IMR-90 (cell line): ENCODE measurements at regions not wholly inside any gene's neighbourhood (a gene's known extent, or its start where the extent isn't known, plus 50 kb on each side); places are given as distances from the start of the nearest gene placed in this dataset.

Experiments
- ATAC-seq: fragments of 200-7000 bp; cut with Tn5 transposase; 2 replicates; pipeline ENCODE4 v1.9.1; 2020; ENCODE audit warnings: low read depth, mild to moderate bottlenecking, moderate library complexity
- BruUV-seq: library from RNA; stranded (reverse); fragments of 400-500 nt; replicated peaks from 2 replicates; lab custom pipeline; 2021; lab: Mats Ljungman, UMichigan
- CTCF ChIA-PET: fragments of 300-600 bp; formaldehyde crosslinking; extraction: SDS; loops from one replicate; lab custom pipeline; 2021; ENCODE audit warnings: antibody characterized with exemption; lab: Yijun Ruan, JAX
- POLR2A ChIA-PET: fragments of 300-600 bp; sonication (Branson Sonifier 250); formaldehyde crosslinking; loops from one replicate; lab custom pipeline; 2022; ENCODE audit warnings: antibody characterized with exemption; ENCODE audit not compliant: unreplicated experiment; lab: Charles Lee
- DNase-seq: peaks from one replicate; pipeline ENCODE4 v3.0.0; 2013
- H2AFZ ChIP-seq: replicated peaks from 2 replicates; pipeline ENCODE3; 2013; ENCODE audit warnings: low read length, mild to moderate bottlenecking; ENCODE audit not compliant: poor library complexity
- H2AK5ac ChIP-seq: 2 replicates; pipeline ENCODE4 v1.6.1; 2013; ENCODE audit warnings: low read depth, low read length, inconsistent platforms
- H2AK9ac ChIP-seq: replicated peaks from 2 replicates; pipeline ENCODE3; 2013; ENCODE audit warnings: mild to moderate bottlenecking, low read depth, low read length, moderate library complexity; ENCODE audit not compliant: poor library complexity
- H2BK120ac ChIP-seq: 2 replicates; pipeline ENCODE4 v1.6.1; 2013; ENCODE audit warnings: low read depth, low read length, inconsistent platforms
- H2BK15ac ChIP-seq: 3 replicates; pipeline ENCODE4 v1.6.1; 2013; ENCODE audit warnings: low read depth, low read length, inconsistent platforms
- H2BK20ac ChIP-seq: 2 replicates; pipeline ENCODE4 v1.6.1; 2013; ENCODE audit warnings: low read depth, mild to moderate bottlenecking, inconsistent platforms, low read length, moderate library complexity
- H2BK5ac ChIP-seq: 2 replicates; pipeline ENCODE4 v1.6.1; 2013; ENCODE audit warnings: mild to moderate bottlenecking, low read depth, low read length, inconsistent platforms; ENCODE audit not compliant: poor library complexity, severe bottlenecking
- H3K14ac ChIP-seq: replicated peaks from 2 replicates; pipeline ENCODE4 v1.6.1; 2013; ENCODE audit warnings: low read depth, low read length, inconsistent platforms
- H3K18ac ChIP-seq: 2 replicates; pipeline ENCODE4 v1.6.1; 2013; ENCODE audit warnings: low read depth, low read length, control low read depth
- H3K23ac ChIP-seq: 2 replicates; pipeline ENCODE4 v1.6.1; 2013; ENCODE audit warnings: low read depth, low read length, inconsistent platforms
- H3K27ac ChIP-seq: 2 replicates; pipeline ENCODE4 v1.5.1; 2013; ENCODE audit warnings: mild to moderate bottlenecking, control low read depth, low read length; ENCODE audit not compliant: insufficient read depth
- H3K27me3 ChIP-seq: 2 replicates; pipeline ENCODE4 v1.6.1; 2013; ENCODE audit warnings: low read length; ENCODE audit not compliant: control insufficient read depth, insufficient read depth
- H3K36me3 ChIP-seq: 2 replicates; pipeline ENCODE4 v1.6.1; 2013; ENCODE audit warnings: low read length, mixed read lengths; ENCODE audit not compliant: control insufficient read depth, insufficient read depth
- H3K4ac ChIP-seq: 2 replicates; pipeline ENCODE4 v1.6.1; 2013; ENCODE audit warnings: low read depth, low read length, inconsistent platforms
- H3K4me1 ChIP-seq: 2 replicates; pipeline ENCODE4 v1.6.1; 2013; ENCODE audit warnings: low read length, mixed read lengths; ENCODE audit not compliant: control insufficient read depth, insufficient read depth
- H3K4me2 ChIP-seq: 2 replicates; pipeline ENCODE4 v1.6.1; 2013; ENCODE audit warnings: low read depth, mild to moderate bottlenecking, control low read depth, low read length, moderate library complexity
- H3K4me3 ChIP-seq: 2 replicates; pipeline ENCODE4 v1.5.1; 2013; ENCODE audit warnings: low read depth, mild to moderate bottlenecking, control low read depth, low read length, moderate library complexity; ENCODE audit not compliant: insufficient read depth
- H3K56ac ChIP-seq: 2 replicates; pipeline ENCODE4 v1.6.1; 2013; ENCODE audit warnings: low read length, inconsistent platforms; ENCODE audit not compliant: insufficient read depth; ENCODE audit errors: extremely low read depth
- H3K79me1 ChIP-seq, 2 experiments: 2 replicates each; pipeline ENCODE4 v1.6.1; 2013; ENCODE audit warnings: low read length in 2 of 2, inconsistent platforms in 1 of 2, low read depth in 1 of 2
- H3K9ac ChIP-seq: 2 replicates; pipeline ENCODE4 v1.6.1; 2013; ENCODE audit warnings: low read depth, low read length, control low read depth
- H3K9me1 ChIP-seq: 2 replicates; pipeline ENCODE4 v1.6.1; 2013; ENCODE audit warnings: low read length, inconsistent platforms; ENCODE audit not compliant: insufficient read depth
- H3K9me3 ChIP-seq: 2 replicates; pipeline ENCODE4 v1.6.1; 2013; ENCODE audit warnings: low read length; ENCODE audit not compliant: control insufficient read depth, insufficient read depth
- H4K20me1 ChIP-seq: 2 replicates; pipeline ENCODE4 v1.6.1; 2013; ENCODE audit warnings: low read length, inconsistent platforms; ENCODE audit not compliant: insufficient read depth
- H4K5ac ChIP-seq: 2 replicates; pipeline ENCODE4 v1.6.1; 2013; ENCODE audit warnings: mild to moderate bottlenecking, low read depth, low read length, control low read depth
- H4K8ac ChIP-seq, 2 experiments: 2 replicates each; pipeline ENCODE4 v1.6.1; 2013; ENCODE audit warnings: low read depth in 2 of 2, low read length in 2 of 2, control low read depth in 1 of 2, inconsistent platforms in 1 of 2
- H4K91ac ChIP-seq: 2 replicates; pipeline ENCODE4 v1.6.1; 2013; ENCODE audit warnings: low read depth, low read length, inconsistent platforms; ENCODE audit not compliant: insufficient read depth
- BHLHE40 ChIP-seq: fragments of 150-350 bp; IDR thresholded peaks from 2 replicates; pipeline ENCODE4 v1.6.1; 2016; ENCODE audit warnings: mild to moderate bottlenecking, low read depth, low read length
- CEBPB ChIP-seq: IDR thresholded peaks from 2 replicates; pipeline ENCODE4 v1.6.1; 2012; ENCODE audit warnings: low read depth, low read length, improper control_type of control experiment
- CHD1 ChIP-seq: IDR thresholded peaks from 2 replicates; pipeline ENCODE4 v1.6.1; 2012; ENCODE audit warnings: low read depth, low read length, improper control_type of control experiment
- CTCF ChIP-seq: conservative IDR thresholded peaks from 2 replicates; pipeline ENCODE4 v1.5.1; 2012; ENCODE audit warnings: mild to moderate bottlenecking, low read depth, low read length, improper control_type of control experiment
- ELK1 ChIP-seq: fragments of 150-350 bp; IDR thresholded peaks from 2 replicates; pipeline ENCODE4 v1.6.1; 2016; ENCODE audit warnings: low read depth, mild to moderate bottlenecking, low read length, moderate library complexity, borderline replicate concordance
- MAFK ChIP-seq: IDR thresholded peaks from 2 replicates; pipeline ENCODE4 v1.6.1; 2012; ENCODE audit warnings: low read depth, low read length, improper control_type of control experiment
- MAZ ChIP-seq: IDR thresholded peaks from 2 replicates; pipeline ENCODE4 v1.6.1; 2012; ENCODE audit warnings: low read depth, mild to moderate bottlenecking, low read length, improper control_type of control experiment, moderate library complexity, borderline replicate concordance
- MXI1 ChIP-seq: IDR thresholded peaks from 2 replicates; pipeline ENCODE4 v1.6.1; 2012; ENCODE audit warnings: low read depth, mild to moderate bottlenecking, low read length, moderate library complexity, borderline replicate concordance
- NFE2L2 ChIP-seq: fragments of 150-350 bp; IDR thresholded peaks from 2 replicates; pipeline ENCODE4 v1.6.1; 2016; ENCODE audit warnings: low read depth, mild to moderate bottlenecking, low read length
- POLR2A ChIP-seq: IDR thresholded peaks from 2 replicates; pipeline ENCODE4 v1.6.1; 2012; ENCODE audit warnings: mild to moderate bottlenecking, low read depth, low read length
- RAD21 ChIP-seq: IDR thresholded peaks from 2 replicates; pipeline ENCODE4 v1.6.1; 2012; ENCODE audit warnings: low read length, improper control_type of control experiment
- RFX5 ChIP-seq: IDR thresholded peaks from 2 replicates; pipeline ENCODE4 v1.8.0; 2012; ENCODE audit warnings: low read depth, mild to moderate bottlenecking, low read length, moderate library complexity
- USF2 ChIP-seq: fragments of 150-350 bp; IDR thresholded peaks from 2 replicates; pipeline ENCODE4 v1.6.1; 2017; ENCODE audit warnings: mild to moderate bottlenecking, antibody characterized with exemption, low read length, low read depth
- WGBS, 2 experiments: methylation state at CpG; one replicate each; pipeline versions ENCODE4 v1.1.5 to v1.1.7; 2013; ENCODE audit warnings: missing lambda C conversion rate in 2 of 2; ENCODE audit not compliant: insufficient read length in 1 of 2; ENCODE audit errors: extremely low coverage in 2 of 2; 5-methylcytosine and 5-hydroxymethylcytosine counted together
- dilution Hi-C: fragments of 300-500 bp; cut with HindIII; formaldehyde crosslinking; loops from one replicate; pipeline ENCODE4 v1.14.3; 2018; ENCODE audit warnings: low sequenced_read_pairs; ENCODE audit not compliant: unreplicated experiment
- in situ Hi-C: fragments of 300-500 bp; cut with MboI; formaldehyde crosslinking; loops from 3 replicates; pipeline ENCODE4 v1.14.3; 2019; ENCODE audit warnings: low sequenced_read_pairs, inconsistent platforms, mixed read lengths
- intact Hi-C: fragments of 100-400 bp; cut with micrococcal nuclease; formaldehyde crosslinking; loops from 2 replicates; pipeline ENCODE4 v1.10.0; 2022

- Histone ChIP-seq H3K4ac (no peak overlapping the region), H3K36me3 (no peaks in the 10 kb centered on the region), H3K27me3 (no peaks in the 10 kb centered on the region), H3K79me1 (no peaks in the 10 kb centered on the region), H3K18ac (no peak overlapping the region), H3K14ac (no peak overlapping the region), H4K8ac (no peak overlapping the region), H3K4me3 (no peak overlapping the region), H3K23ac (no peak overlapping the region), H3K56ac (no peak overlapping the region), H2AFZ (no peak overlapping the region), H2AK9ac (no peak overlapping the region), H4K91ac (no peak overlapping the region), H4K20me1 (no peaks in the 10 kb centered on the region), H3K4me1 (no peaks in the 10 kb centered on the region), H3K9me3 (peaks cover 12% of the 10 kb centered on the region), H3K9ac (no peak overlapping the region), H2BK5ac (no peak overlapping the region), H3K9me1 (no peaks in the 10 kb centered on the region), H4K5ac (no peak overlapping the region), H3K27ac (no peak overlapping the region), H2BK20ac (no peak overlapping the region), H2BK120ac (no peak overlapping the region), H2BK15ac (no peak overlapping the region), H2AK5ac (no peak overlapping the region), H3K4me2 (no peak overlapping the region)
- ChIA-PET CTCF (no interaction called here), POLR2A (no interaction called here)
- in situ Hi-C loops = no loop called here
- dilution Hi-C loops = no loop called here
- intact Hi-C loops = no loop called here
- DNase-seq (no peak), ATAC-seq (no peak)
- BruUV-seq = no TSS peak
- WGBS, 2 experiments = no CpG with 5 or more reads among the region's 4 CpGs
- TF ChIP-seq BHLHE40 = no peak
- no peak for TF ChIP-seq MAZ
- no peak for TF ChIP-seq MXI1
- TF ChIP-seq CHD1 = no peak
- TF ChIP-seq USF2 = no peak
- TF ChIP-seq RAD21 = no peak
- no peak for TF ChIP-seq POLR2A
- TF ChIP-seq RFX5 = no peak
- no peak for TF ChIP-seq MAFK
- TF ChIP-seq ELK1 = no peak
- TF ChIP-seq CEBPB = no peak
- no peak for TF ChIP-seq CTCF
- TF ChIP-seq NFE2L2 = no peak
Observed at GRCh38 chr2:4066217-4066616, 362.8 kb downstream of the DCDC2C start.
